ENCODE measurements at regions not wholly inside any gene's neighbourhood (a gene's known extent, or its start where the extent isn't known, plus 50 kb on each side); places are given as distances from the start of the nearest gene placed in this dataset.

- TF ChIP-seq EP300 (IDR thresholded peaks at IDR 0.05; ENCODE audit: borderline replicate concordance) (no peak), CEBPB (IDR thresholded peaks at IDR 0.05) (no peak), YY1 (IDR thresholded peaks at IDR 0.05; ENCODE audit: low read depth) (no peak), ZBTB7A (IDR thresholded peaks at IDR 0.05; ENCODE audit: low read depth) (no peak), TEAD4 (IDR thresholded peaks at IDR 0.05) (no peak), TAF1 (IDR thresholded peaks at IDR 0.05; ENCODE audit: low read depth) (no peak), RAD21 (IDR thresholded peaks at IDR 0.05; ENCODE audit: low read depth) (no peak)
- TF ChIP-seq, protein P1, sequence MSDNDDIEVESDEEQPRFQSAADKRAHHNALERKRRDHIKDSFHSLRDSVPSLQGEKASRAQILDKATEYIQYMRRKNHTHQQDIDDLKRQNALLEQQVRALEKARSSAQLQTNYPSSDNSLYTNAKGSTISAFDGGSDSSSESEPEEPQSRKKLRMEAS (IDR thresholded peaks at IDR 0.05) = no peak
- TF ChIP-seq, protein P2, sequence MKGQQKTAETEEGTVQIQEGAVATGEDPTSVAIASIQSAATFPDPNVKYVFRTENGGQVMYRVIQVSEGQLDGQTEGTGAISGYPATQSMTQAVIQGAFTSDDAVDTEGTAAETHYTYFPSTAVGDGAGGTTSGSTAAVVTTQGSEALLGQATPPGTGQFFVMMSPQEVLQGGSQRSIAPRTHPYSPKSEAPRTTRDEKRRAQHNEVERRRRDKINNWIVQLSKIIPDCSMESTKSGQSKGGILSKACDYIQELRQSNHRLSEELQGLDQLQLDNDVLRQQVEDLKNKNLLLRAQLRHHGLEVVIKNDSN (IDR thresholded peaks at IDR 0.05) = no peak
Measured at GRCh38 chr2:198913394-198914152, 544.2 kb downstream of the SATB2 start.

Data from Ishikawa (cell line).